ENCODE measurements at regions not wholly inside any gene's neighbourhood (a gene's known extent, or its start where the extent isn't known, plus 50 kb on each side); places are given as distances from the start of the nearest gene placed in this dataset.

- Histone ChIP-seq H3K4me1 (ENCODE audit: insufficient read depth, low read length) (no peaks in the 10 kb centered on the region), H3K9me3 (ENCODE audit: low read depth, low read length) (no peaks in the 10 kb centered on the region), H3K4me3 (ENCODE audit: low read length) (no peak overlapping the region), H3K27me3 (ENCODE audit: insufficient read depth, low read length) (peaks cover 50% of the 10 kb centered on the region)
Observed at GRCh38 chr13:111532111-111532510, 211.7 kb downstream of the TEX29 start.

GRCh38 chr13:111533900-111534683, 213.7 kb downstream of the TEX29 start:
- no peaks in the 10 kb centered on the region for H3K9me3 ChIP-seq (ENCODE audit: low read depth, low read length)
- no peak overlapping the region for H3K4me3 ChIP-seq (ENCODE audit: low read length)
- H3K27me3 ChIP-seq (ENCODE audit: insufficient read depth, low read length) = peaks cover 50% of the 10 kb centered on the region
- H3K4me1 ChIP-seq (ENCODE audit: insufficient read depth, low read length) = no peaks in the 10 kb centered on the region

- Histone ChIP-seq H3K27me3 (ENCODE audit: insufficient read depth, low read length) (peaks cover 50% of the 10 kb centered on the region), H3K9me3 (ENCODE audit: low read depth, low read length) (no peaks in the 10 kb centered on the region), H3K4me1 (ENCODE audit: insufficient read depth, low read length) (no peaks in the 10 kb centered on the region), H3K4me3 (ENCODE audit: low read length) (no peak overlapping the region)
Observed at GRCh38 chr13:111534751-111535522, 214.5 kb downstream of the TEX29 start.

- Histone ChIP-seq H3K9me3 (ENCODE audit: low read depth, low read length) (no peaks in the 10 kb centered on the region), H3K4me1 (ENCODE audit: insufficient read depth, low read length) (no peaks in the 10 kb centered on the region), H3K27me3 (ENCODE audit: insufficient read depth, low read length) (peaks cover 50% of the 10 kb centered on the region), H3K4me3 (ENCODE audit: low read length) (no peak overlapping the region)
Observed at GRCh38 chr13:111535523-111535811, 215.0 kb downstream of the TEX29 start.

- Histone ChIP-seq H3K4me1 (ENCODE audit: insufficient read depth, low read length) (no peaks in the 10 kb centered on the region), H3K27me3 (ENCODE audit: insufficient read depth, low read length) (peaks cover 50% of the 10 kb centered on the region), H3K9me3 (ENCODE audit: low read depth, low read length) (no peaks in the 10 kb centered on the region), H3K4me3 (ENCODE audit: low read length) (no peak overlapping the region)
Observed at GRCh38 chr13:111536075-111536642, 215.7 kb downstream of the TEX29 start.

GRCh38 chr13:111537115-111537728, 216.8 kb downstream of the TEX29 start:
- Histone ChIP-seq H3K27me3 (ENCODE audit: insufficient read depth, low read length) (peaks cover 41% of the 10 kb centered on the region), H3K4me3 (ENCODE audit: low read length) (no peak overlapping the region), H3K9me3 (ENCODE audit: low read depth, low read length) (no peaks in the 10 kb centered on the region), H3K4me1 (ENCODE audit: insufficient read depth, low read length) (no peaks in the 10 kb centered on the region)

DNA sequence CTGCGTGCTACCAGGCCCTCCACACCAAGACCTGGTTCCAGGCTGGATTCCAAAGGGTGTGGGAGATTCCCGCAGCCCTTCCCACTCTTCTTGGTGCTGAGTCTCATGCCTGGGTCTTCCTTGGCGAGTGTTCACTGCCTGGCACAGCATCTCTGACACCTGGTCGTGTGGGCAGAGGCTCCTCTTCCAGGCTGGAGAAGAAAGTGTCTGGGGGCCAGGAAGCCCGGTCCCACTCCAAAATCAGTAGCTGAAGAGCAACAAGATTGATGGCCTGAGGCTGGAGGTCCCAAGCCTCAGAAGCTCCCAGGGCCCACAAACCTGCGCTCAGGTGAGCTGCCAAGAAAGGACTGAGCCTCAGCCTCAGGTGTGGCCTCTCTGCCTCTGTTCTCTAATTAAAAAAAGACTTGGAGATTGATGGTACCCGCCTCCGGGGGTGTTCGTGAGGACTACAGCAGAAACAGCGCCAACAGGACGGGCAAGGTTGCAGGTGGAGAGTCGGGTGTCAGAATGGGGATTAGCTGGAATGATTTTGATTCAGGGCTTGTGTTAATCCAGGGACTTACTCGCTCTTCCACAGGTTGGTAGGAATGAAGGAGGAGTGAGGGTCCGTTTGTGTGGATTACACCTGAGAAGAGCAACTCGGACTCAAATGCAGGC, 217.5 kb downstream of the TEX29 start:
- H3K4me3 ChIP-seq (ENCODE audit: low read length) = no peak overlapping the region
- peaks cover 37% of the 10 kb centered on the region for H3K27me3 ChIP-seq (ENCODE audit: insufficient read depth, low read length)

DNA sequence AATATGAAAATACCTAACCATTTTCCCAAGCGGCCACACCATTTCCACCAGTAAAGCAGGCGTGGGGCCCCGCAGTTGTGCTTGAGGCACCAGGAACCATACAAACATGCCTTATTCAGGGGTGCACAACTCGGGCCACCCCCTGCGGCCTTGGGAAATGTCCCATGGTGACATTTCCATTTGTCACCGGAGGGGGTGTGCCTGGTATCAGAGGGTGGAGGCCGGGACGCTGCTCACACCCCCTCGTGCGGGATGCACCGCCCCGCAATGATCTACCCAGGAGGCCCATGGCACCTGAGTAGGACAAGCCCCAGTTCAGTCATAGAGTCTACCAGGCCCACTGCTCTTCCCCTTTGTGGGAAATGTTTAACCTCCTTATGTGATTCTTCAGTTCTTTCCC, 218.8 kb downstream of the TEX29 start:
- Histone ChIP-seq H3K27me3 (ENCODE audit: insufficient read depth, low read length) (peaks cover 28% of the 10 kb centered on the region), H3K4me3 (ENCODE audit: low read length) (no peak overlapping the region), H3K4me1 (ENCODE audit: insufficient read depth, low read length) (no peaks in the 10 kb centered on the region), H3K9me3 (ENCODE audit: low read depth, low read length) (no peaks in the 10 kb centered on the region)

More for the DNA sequence above, 217.5 kb downstream of the TEX29 start:
- no peaks in the 10 kb centered on the region for H3K9me3 ChIP-seq (ENCODE audit: low read depth, low read length)
- no peaks in the 10 kb centered on the region for H3K4me1 ChIP-seq (ENCODE audit: insufficient read depth, low read length)

DNA sequence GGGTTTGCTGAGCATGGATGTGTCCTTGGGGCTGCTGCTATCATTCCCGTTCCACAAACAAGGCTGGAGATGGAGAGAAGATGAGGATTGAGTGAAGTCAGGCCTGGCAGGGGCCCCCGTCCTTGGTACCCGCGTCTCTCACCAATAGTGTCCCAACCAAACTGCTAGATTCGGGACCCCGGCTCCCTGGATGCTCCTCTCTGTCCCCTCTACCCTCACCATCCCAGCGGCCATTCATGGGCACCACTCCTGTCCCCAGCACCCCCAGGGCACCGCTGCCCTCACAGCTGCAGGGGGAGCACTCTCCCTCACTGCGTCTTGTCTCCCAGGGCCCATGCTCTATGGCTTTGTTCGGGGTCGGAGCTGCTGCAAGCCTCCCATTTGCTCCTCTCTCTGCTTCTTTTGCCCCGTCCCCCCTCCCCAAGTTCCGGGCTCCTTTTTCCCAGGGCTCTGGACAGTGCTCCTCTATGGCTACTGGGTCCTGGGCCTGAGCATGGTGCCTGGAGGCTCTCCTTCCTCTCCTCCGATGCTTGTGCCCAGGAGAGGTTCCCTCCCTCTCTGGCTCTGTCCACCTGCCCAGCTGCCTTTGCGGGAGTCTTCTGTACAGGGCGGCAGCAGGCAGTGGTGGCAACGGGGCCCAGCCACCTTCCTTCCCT, 219.5 kb downstream of the TEX29 start:
- H3K4me3 ChIP-seq (ENCODE audit: low read length) = no peak overlapping the region

GRCh38 chr13:111540486-111540885, 220.0 kb downstream of the TEX29 start:
- no peaks in the 10 kb centered on the region for H3K9me3 ChIP-seq (ENCODE audit: low read depth, low read length)
- H3K27me3 ChIP-seq (ENCODE audit: insufficient read depth, low read length) = peaks cover 16% of the 10 kb centered on the region
- no peak overlapping the region for H3K4me3 ChIP-seq (ENCODE audit: low read length)

More for the DNA sequence above, 219.5 kb downstream of the TEX29 start:
- Histone ChIP-seq H3K9me3 (ENCODE audit: low read depth, low read length) (no peaks in the 10 kb centered on the region), H3K27me3 (ENCODE audit: insufficient read depth, low read length) (peaks cover 22% of the 10 kb centered on the region), H3K4me1 (ENCODE audit: insufficient read depth, low read length) (no peaks in the 10 kb centered on the region)

DNA sequence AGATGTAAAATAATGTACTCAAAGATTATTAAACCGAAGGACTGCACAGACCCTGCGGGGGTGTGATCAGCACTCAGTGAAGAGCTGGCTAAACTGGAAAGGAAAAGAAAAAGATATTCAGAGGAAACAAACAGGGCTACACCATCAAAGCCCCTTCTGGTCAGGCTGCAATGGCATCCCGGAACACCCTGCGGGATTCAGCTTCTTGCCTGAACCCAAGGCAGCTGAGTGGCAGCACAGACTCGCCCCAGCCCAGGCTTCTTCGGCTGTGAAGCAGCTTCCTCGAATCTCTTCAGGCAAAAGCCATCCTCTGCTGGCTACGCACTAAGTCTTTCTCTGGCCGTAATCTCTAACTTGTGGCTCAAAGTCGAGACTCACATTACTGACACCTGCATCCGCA, 220.9 kb downstream of the TEX29 start:
- H3K9me3 ChIP-seq (ENCODE audit: low read depth, low read length) = no peaks in the 10 kb centered on the region
- no peaks in the 10 kb centered on the region for H3K4me1 ChIP-seq (ENCODE audit: insufficient read depth, low read length)
- peaks cover 7% of the 10 kb centered on the region for H3K27me3 ChIP-seq (ENCODE audit: insufficient read depth, low read length)
- H3K4me3 ChIP-seq (ENCODE audit: low read length) = no peak overlapping the region

More at GRCh38 chr13:111540486-111540885, 220.0 kb downstream of the TEX29 start:
- no peaks in the 10 kb centered on the region for H3K4me1 ChIP-seq (ENCODE audit: insufficient read depth, low read length)

- Histone ChIP-seq H3K4me3 (ENCODE audit: low read length) (no peak overlapping the region), H3K4me1 (ENCODE audit: insufficient read depth, low read length) (no peaks in the 10 kb centered on the region), H3K9me3 (ENCODE audit: low read depth, low read length) (no peaks in the 10 kb centered on the region), H3K27me3 (ENCODE audit: insufficient read depth, low read length) (peaks cover 2% of the 10 kb centered on the region)
Observed at GRCh38 chr13:111541752-111542529, 221.5 kb downstream of the TEX29 start.

GRCh38 chr13:111542530-111543341, 222.3 kb downstream of the TEX29 start:
- H3K4me3 ChIP-seq (ENCODE audit: low read length) = no peak overlapping the region
- H3K4me1 ChIP-seq (ENCODE audit: insufficient read depth, low read length) = no peaks in the 10 kb centered on the region
- H3K9me3 ChIP-seq (ENCODE audit: low read depth, low read length) = no peaks in the 10 kb centered on the region
- H3K27me3 ChIP-seq (ENCODE audit: insufficient read depth, low read length) = no peaks in the 10 kb centered on the region

All from mononuclear cell (primary cell).